HCT116 (cell line): ENCODE measurements at regions not wholly inside any gene's neighbourhood (a gene's known extent, or its start where the extent isn't known, plus 50 kb on each side); places are given as distances from the start of the nearest gene placed in this dataset.

Experiments used
- ATAC-seq: fragments of 200-7000 bp; cut with Tn5 transposase; 2 replicates; pipeline ENCODE4 v1.9.1; 2020; ENCODE audit warnings: mild to moderate bottlenecking, moderate library complexity
- BruUV-seq: library from RNA; stranded (reverse); fragments of 400-500 nt; replicated peaks from 2 replicates; lab custom pipeline; 2021; lab: Mats Ljungman, UMichigan
- CTCF ChIA-PET: fragments of 300-600 bp; sonication (Branson Sonifier 250); formaldehyde crosslinking; loops from one replicate; lab custom pipeline; 2021; ENCODE audit warnings: antibody characterized with exemption; lab: Charles Lee
- POLR2A ChIA-PET: fragments of 300-600, 350-600 bp; sonication (Branson Sonifier 250); formaldehyde crosslinking; loops from one replicate; lab custom pipeline; 2021; ENCODE audit warnings: antibody characterized with exemption; lab: Charles Lee
- RAD21 ChIA-PET, 2 experiments: fragments of 300-600 bp; sonication (Branson Sonifier 250); formaldehyde crosslinking; loops; one replicate each; lab custom pipeline; 2023; ENCODE audit warnings: low total read pairs in 2 of 2; ENCODE audit not compliant: uncharacterized antibody in 2 of 2, unreplicated experiment in 2 of 2, low non-redundant PET in 1 of 2; lab: Charles Lee
- DNase-seq: peaks from one replicate; pipeline ENCODE4 v3.0.0-alpha.2; 2010; ENCODE audit warnings: low read depth, low spot score
- H2AFZ ChIP-seq: fragments of 200-600 bp; shearing (Covaris generic), sonication (generic); 2 replicates; pipeline ENCODE4 v1.6.1; 2017; ENCODE audit warnings: low read depth, mixed run types, mixed read lengths, antibody characterized with exemption, low read length; ENCODE audit not compliant: poor library complexity, severe bottlenecking
- H3K27ac ChIP-seq: 2 replicates; pipeline ENCODE4 v1.5.1; 2012; ENCODE audit warnings: low read depth, low read length
- H3K27me3 ChIP-seq: fragments of 200-600 bp; sonication (generic); 2 replicates; pipeline ENCODE4 v1.6.1; 2016; ENCODE audit warnings: mixed run types, low read length, mixed read lengths; ENCODE audit not compliant: insufficient read depth
- H3K36me3 ChIP-seq, 2 experiments: fragments of 200-500 bp in 1 of 2; fragments of 200-600 bp in 1 of 2; sonication (Bioruptor generic) in 1 of 2; sonication (generic) in 1 of 2; 2 replicates each; pipeline versions ENCODE4 v1.5.1 to v1.6.1; 2014 to 2016; ENCODE audit warnings: low read length in 2 of 2, inconsistent platforms in 1 of 2, mixed read lengths in 1 of 2, mixed run types in 1 of 2; ENCODE audit not compliant: insufficient read depth in 2 of 2, control insufficient read depth in 1 of 2
- H3K4me1 ChIP-seq, 2 experiments: fragments of 200-600 bp in 1 of 2; sonication (generic) in 1 of 2; 2 replicates each; pipeline versions ENCODE4 v1.5.1 to v1.6.1; 2012 to 2017; ENCODE audit warnings: low read length in 2 of 2, inconsistent platforms in 1 of 2, mild to moderate bottlenecking in 1 of 2, mixed read lengths in 1 of 2, mixed run types in 1 of 2, moderate library complexity in 1 of 2; ENCODE audit not compliant: insufficient read depth in 2 of 2, control insufficient read depth in 1 of 2
- H3K4me2 ChIP-seq: fragments of 200-600 bp; sonication (generic); 2 replicates; pipeline ENCODE4 v1.6.1; 2017; ENCODE audit warnings: mixed run types, low read length, mixed read lengths
- H3K4me3 ChIP-seq, 2 experiments: fragments of 200-600 bp in 1 of 2; sonication (generic) in 1 of 2; replicated peaks in 1 of 2; 2 replicates each; pipeline ENCODE4 v1.5.1; 2011 to 2016; ENCODE audit warnings: low read length in 2 of 2, control low read depth in 1 of 2, low read depth in 1 of 2, mild to moderate bottlenecking in 1 of 2, mixed read lengths in 1 of 2, mixed run types in 1 of 2
- H3K79me2 ChIP-seq: fragments of 200-600 bp; sonication (generic); 2 replicates; pipeline ENCODE4 v1.6.1; 2017; ENCODE audit warnings: mild to moderate bottlenecking, mixed run types, low read length, moderate library complexity, mixed read lengths; ENCODE audit not compliant: insufficient read depth
- H3K9ac ChIP-seq: fragments of 200-600 bp; sonication (generic); 2 replicates; pipeline ENCODE4 v1.6.1; 2016; ENCODE audit warnings: low read length, mixed read lengths
- H3K9me2 ChIP-seq: fragments of 200-600 bp; sonication (generic), shearing (Covaris generic); 2 replicates; pipeline ENCODE4 v1.6.1; 2017; ENCODE audit warnings: mixed run types, mild to moderate bottlenecking, moderate library complexity; ENCODE audit not compliant: insufficient read depth
- H3K9me3 ChIP-seq, 2 experiments: fragments of 200-500 bp in 1 of 2; fragments of 200-600 bp in 1 of 2; sonication (Bioruptor generic) in 1 of 2; sonication (generic) in 1 of 2; 2 replicates each; pipeline ENCODE4 v1.6.1; 2014 to 2017; ENCODE audit warnings: low read length in 2 of 2, mixed read lengths in 2 of 2, inconsistent platforms in 1 of 2, low read depth in 1 of 2, mild to moderate bottlenecking in 1 of 2, mixed run types in 1 of 2, moderate library complexity in 1 of 2; ENCODE audit not compliant: control insufficient read depth in 1 of 2, insufficient read depth in 1 of 2
- H4K20me1 ChIP-seq: fragments of 200-600 bp; sonication (generic), shearing (Covaris generic); 2 replicates; pipeline ENCODE4 v1.6.1; 2017; ENCODE audit warnings: mixed run types, mild to moderate bottlenecking, moderate library complexity; ENCODE audit not compliant: insufficient read depth
- CBX3 ChIP-seq: IDR thresholded peaks from 2 replicates; pipeline ENCODE4 v1.6.1; 2012; ENCODE audit warnings: low read depth
- CEBPB ChIP-seq: IDR thresholded peaks from 2 replicates; pipeline ENCODE4 v1.6.1; 2012; ENCODE audit warnings: low read depth
- EGR1 ChIP-seq: IDR thresholded peaks from 2 replicates; pipeline ENCODE4 v1.6.1; 2012; ENCODE audit warnings: low read depth
- ELF1 ChIP-seq: IDR thresholded peaks from 2 replicates; pipeline ENCODE4 v1.6.1; 2012; ENCODE audit warnings: low read depth, borderline replicate concordance
- EZH2 ChIP-seq: fragments of 200-600 bp; sonication (generic); IDR thresholded peaks from 2 replicates; pipeline ENCODE4 v1.6.1; 2017; ENCODE audit warnings: antibody characterized with exemption, mixed run types
- EZH2phosphoT487 ChIP-seq: fragments of 200-600 bp; IDR thresholded peaks from 2 replicates; pipeline ENCODE4 v1.6.1; 2018; ENCODE audit warnings: antibody characterized with exemption, borderline replicate concordance
- FOSL1 ChIP-seq: IDR thresholded peaks from 2 replicates; pipeline ENCODE4 v1.6.1; 2012; ENCODE audit warnings: low read depth
- JUND ChIP-seq: IDR thresholded peaks from 2 replicates; pipeline ENCODE4 v1.6.1; 2012
- POLR2A ChIP-seq: IDR thresholded peaks from 2 replicates; pipeline ENCODE4 v1.7.0; 2011; ENCODE audit warnings: borderline replicate concordance; ENCODE audit not compliant: insufficient read depth, insufficient read length; ENCODE audit errors: extremely low read depth
- POLR2AphosphoS5 ChIP-seq: IDR thresholded peaks from 2 replicates; pipeline ENCODE4 v1.6.1; 2011; ENCODE audit warnings: mild to moderate bottlenecking, low read depth, low read length, moderate library complexity
- SIN3A ChIP-seq: IDR thresholded peaks from 2 replicates; pipeline ENCODE4 v1.6.1; 2012; ENCODE audit warnings: low read depth
- SP1 ChIP-seq: IDR thresholded peaks from 2 replicates; pipeline ENCODE4 v1.6.1; 2012; ENCODE audit warnings: low read depth
- SRF ChIP-seq: IDR thresholded peaks from 2 replicates; pipeline ENCODE4 v1.6.1; 2012; ENCODE audit warnings: low read depth
- TCF7L2 ChIP-seq: IDR thresholded peaks from 2 replicates; pipeline ENCODE4 v1.7.0; 2011; ENCODE audit warnings: borderline replicate concordance, inconsistent platforms; ENCODE audit not compliant: insufficient read depth, insufficient read length; ENCODE audit errors: extremely low read depth
- YY1 ChIP-seq: IDR thresholded peaks from 2 replicates; pipeline ENCODE4 v1.6.1; 2011; ENCODE audit warnings: low read length, low read depth, moderate library complexity, mild to moderate bottlenecking; ENCODE audit not compliant: insufficient replicate concordance; ENCODE audit errors: extremely low read depth
- ZFX ChIP-seq: fragments of 450-650 bp; IDR thresholded peaks from 2 replicates; pipeline ENCODE4 v1.6.1; 2017
- intact Hi-C: fragments of 100-400 bp; cut with micrococcal nuclease; formaldehyde crosslinking; loops from 2 replicates; pipeline ENCODE4 v1.10.0; 2022
- TF ChIP-seq, protein P1 (sequence below): IDR thresholded peaks from 2 replicates; pipeline ENCODE4 v1.6.1; 2012; ENCODE audit warnings: low read depth
- TF ChIP-seq, protein P2 (sequence below): IDR thresholded peaks from 2 replicates; pipeline ENCODE4 v1.6.1; 2012
- TF ChIP-seq, protein P3 (sequence below): IDR thresholded peaks from 2 replicates; pipeline ENCODE4 v1.6.1; 2011; ENCODE audit warnings: mild to moderate bottlenecking, low read length, moderate library complexity; ENCODE audit not compliant: insufficient replicate concordance; ENCODE audit errors: extremely low read depth

DNA sequence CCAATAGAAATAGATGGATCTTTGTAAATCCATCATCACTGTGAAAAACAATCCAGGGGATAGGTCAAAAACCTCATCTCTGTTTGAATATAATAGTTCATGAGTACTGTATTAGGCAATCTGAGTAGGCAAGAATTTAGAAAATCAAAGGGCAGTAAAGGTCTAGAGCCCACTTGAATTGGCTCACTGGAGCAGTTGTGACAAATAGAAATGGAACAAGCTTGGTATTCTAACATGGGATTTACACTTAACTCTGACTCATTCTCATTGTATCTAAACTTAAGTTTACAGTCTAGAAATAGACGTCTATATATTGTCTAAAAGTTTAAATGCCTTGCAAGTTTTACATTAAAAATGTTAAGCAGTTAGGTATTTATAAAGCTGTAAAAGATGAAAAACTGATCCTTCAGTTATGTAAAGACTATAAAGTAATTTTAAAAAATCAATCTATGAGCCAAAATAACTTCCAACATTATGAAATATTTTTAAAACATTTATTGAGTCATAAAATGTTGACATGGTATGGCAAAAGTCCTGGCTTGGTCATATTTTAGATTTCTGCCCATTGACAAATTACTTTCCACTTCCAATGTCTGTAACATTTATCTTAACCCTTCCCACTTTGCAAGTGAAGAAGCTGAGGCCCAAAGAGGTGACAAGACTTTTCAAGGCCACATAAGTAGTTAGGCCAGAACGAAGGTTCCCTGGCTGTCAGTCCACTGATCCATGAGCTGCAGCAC, 203.7 kb upstream of the NREP start:
- Histone ChIP-seq H2AFZ (no peak overlapping the region), H3K4me1 (no peaks in the 10 kb centered on the region), H3K36me3 (no peaks in the 10 kb centered on the region), H3K9me2 (no peaks in the 10 kb centered on the region), H3K27me3 (no peaks in the 10 kb centered on the region), H4K20me1 (no peaks in the 10 kb centered on the region; the same call in 1 of the 2 replicates), H3K9me3 (no peaks in the 10 kb centered on the region), H3K27ac (no peak overlapping the region), H3K9ac (no peak overlapping the region), H3K79me2 (no peaks in the 10 kb centered on the region), H3K4me3 (no peak overlapping the region), H3K4me2 (no peak overlapping the region)
- DNase-seq (no peak), ATAC-seq (no peak)
- BruUV-seq = no TSS peak
- ChIA-PET CTCF (no interaction called here), RAD21 (no interaction called here), POLR2A (no interaction called here)
- intact Hi-C loops = no loop called here
- TF ChIP-seq, protein P1, sequence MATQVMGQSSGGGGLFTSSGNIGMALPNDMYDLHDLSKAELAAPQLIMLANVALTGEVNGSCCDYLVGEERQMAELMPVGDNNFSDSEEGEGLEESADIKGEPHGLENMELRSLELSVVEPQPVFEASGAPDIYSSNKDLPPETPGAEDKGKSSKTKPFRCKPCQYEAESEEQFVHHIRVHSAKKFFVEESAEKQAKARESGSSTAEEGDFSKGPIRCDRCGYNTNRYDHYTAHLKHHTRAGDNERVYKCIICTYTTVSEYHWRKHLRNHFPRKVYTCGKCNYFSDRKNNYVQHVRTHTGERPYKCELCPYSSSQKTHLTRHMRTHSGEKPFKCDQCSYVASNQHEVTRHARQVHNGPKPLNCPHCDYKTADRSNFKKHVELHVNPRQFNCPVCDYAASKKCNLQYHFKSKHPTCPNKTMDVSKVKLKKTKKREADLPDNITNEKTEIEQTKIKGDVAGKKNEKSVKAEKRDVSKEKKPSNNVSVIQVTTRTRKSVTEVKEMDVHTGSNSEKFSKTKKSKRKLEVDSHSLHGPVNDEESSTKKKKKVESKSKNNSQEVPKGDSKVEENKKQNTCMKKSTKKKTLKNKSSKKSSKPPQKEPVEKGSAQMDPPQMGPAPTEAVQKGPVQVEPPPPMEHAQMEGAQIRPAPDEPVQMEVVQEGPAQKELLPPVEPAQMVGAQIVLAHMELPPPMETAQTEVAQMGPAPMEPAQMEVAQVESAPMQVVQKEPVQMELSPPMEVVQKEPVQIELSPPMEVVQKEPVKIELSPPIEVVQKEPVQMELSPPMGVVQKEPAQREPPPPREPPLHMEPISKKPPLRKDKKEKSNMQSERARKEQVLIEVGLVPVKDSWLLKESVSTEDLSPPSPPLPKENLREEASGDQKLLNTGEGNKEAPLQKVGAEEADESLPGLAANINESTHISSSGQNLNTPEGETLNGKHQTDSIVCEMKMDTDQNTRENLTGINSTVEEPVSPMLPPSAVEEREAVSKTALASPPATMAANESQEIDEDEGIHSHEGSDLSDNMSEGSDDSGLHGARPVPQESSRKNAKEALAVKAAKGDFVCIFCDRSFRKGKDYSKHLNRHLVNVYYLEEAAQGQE = no peak
- no peak for TF ChIP-seq TCF7L2
- TF ChIP-seq POLR2AphosphoS5 = no peak
- TF ChIP-seq, protein P2, sequence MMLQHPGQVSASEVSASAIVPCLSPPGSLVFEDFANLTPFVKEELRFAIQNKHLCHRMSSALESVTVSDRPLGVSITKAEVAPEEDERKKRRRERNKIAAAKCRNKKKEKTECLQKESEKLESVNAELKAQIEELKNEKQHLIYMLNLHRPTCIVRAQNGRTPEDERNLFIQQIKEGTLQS = no peak
- TF ChIP-seq ZFX = no peak
- TF ChIP-seq, protein P3, sequence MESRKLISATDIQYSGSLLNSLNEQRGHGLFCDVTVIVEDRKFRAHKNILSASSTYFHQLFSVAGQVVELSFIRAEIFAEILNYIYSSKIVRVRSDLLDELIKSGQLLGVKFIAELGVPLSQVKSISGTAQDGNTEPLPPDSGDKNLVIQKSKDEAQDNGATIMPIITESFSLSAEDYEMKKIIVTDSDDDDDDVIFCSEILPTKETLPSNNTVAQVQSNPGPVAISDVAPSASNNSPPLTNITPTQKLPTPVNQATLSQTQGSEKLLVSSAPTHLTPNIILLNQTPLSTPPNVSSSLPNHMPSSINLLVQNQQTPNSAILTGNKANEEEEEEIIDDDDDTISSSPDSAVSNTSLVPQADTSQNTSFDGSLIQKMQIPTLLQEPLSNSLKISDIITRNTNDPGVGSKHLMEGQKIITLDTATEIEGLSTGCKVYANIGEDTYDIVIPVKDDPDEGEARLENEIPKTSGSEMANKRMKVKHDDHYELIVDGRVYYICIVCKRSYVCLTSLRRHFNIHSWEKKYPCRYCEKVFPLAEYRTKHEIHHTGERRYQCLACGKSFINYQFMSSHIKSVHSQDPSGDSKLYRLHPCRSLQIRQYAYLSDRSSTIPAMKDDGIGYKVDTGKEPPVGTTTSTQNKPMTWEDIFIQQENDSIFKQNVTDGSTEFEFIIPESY = no peak
- no peak for TF ChIP-seq FOSL1
- no peak for TF ChIP-seq SIN3A
- TF ChIP-seq YY1 = no peak
- TF ChIP-seq EGR1 = no peak
- TF ChIP-seq SP1 = no peak
- no peak for TF ChIP-seq POLR2A
- TF ChIP-seq CBX3 = no peak
- TF ChIP-seq EZH2 = no peak
- no peak for TF ChIP-seq SRF
- TF ChIP-seq ELF1 = no peak
- no peak for TF ChIP-seq JUND
- no peak for TF ChIP-seq CEBPB
- no peak for TF ChIP-seq EZH2phosphoT487
